ENCODE measurements at regions not wholly inside any gene's neighbourhood (a gene's known extent, or its start where the extent isn't known, plus 50 kb on each side); places are given as distances from the start of the nearest gene placed in this dataset.
"Not testable (repeated sequence)": the region's sequence is repeated elsewhere in the genome, so short reads cannot be mapped to it uniquely, and the experiment has no call there.

DNA sequence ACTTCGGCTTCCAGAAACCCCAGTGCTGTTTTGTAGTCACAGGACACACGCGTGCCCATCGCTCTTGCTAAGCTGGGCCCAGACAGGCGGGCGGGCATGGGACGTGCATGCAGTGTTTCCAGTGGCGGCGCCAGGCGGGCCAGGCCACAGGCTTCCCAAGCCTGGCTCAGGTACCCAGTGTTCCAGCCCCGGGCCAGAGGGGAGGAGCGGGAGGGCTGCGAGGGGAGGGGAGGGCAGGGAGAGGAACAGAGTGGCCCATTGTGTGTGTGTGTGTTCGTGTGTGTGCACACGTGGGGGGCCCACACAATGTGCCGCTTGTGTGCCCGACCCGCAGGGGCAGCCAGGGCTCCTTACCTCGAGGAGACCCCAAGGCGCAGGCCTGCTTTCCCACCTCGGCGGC lies 208.6 kb upstream of the TP53TG3 start:
- not testable (repeated sequence) for TF ChIP-seq POLR2A, CTCF (IDR thresholded peaks at IDR 0.05)
